Endothelial cell of umbilical vein (primary cell): ENCODE measurements at regions not wholly inside any gene's neighbourhood (a gene's known extent, or its start where the extent isn't known, plus 50 kb on each side); places are given as distances from the start of the nearest gene placed in this dataset.

Source experiments
- CTCF ChIP-seq, 2 donors: IDR thresholded peaks; 1 replicate in 1 of 2; 2 replicates in 1 of 2; pipeline ENCODE4 v1.5.1; 2011; ENCODE audit warnings: low read length in 2 of 2, mild to moderate bottlenecking in 2 of 2, moderate library complexity in 2 of 2, control low read depth in 1 of 2, inconsistent platforms in 1 of 2, low read depth in 1 of 2; ENCODE audit not compliant: insufficient read depth in 1 of 2; ENCODE audit errors: extremely low read depth in 1 of 2
- EZH2 ChIP-seq: IDR thresholded peaks from 2 replicates; pipeline ENCODE4 v1.6.1; 2012; ENCODE audit warnings: borderline replicate concordance, low read depth, mild to moderate bottlenecking, moderate library complexity, low read length, inconsistent platforms; ENCODE audit not compliant: severe bottlenecking
- FOS ChIP-seq: IDR thresholded peaks from 2 replicates; pipeline ENCODE4 v1.6.1; 2011; ENCODE audit warnings: mild to moderate bottlenecking, low read length, moderate library complexity, borderline replicate concordance; ENCODE audit not compliant: insufficient read depth
- GATA2 ChIP-seq: IDR thresholded peaks from 2 replicates; pipeline ENCODE4 v1.7.0; 2011; ENCODE audit warnings: low read depth, mild to moderate bottlenecking, moderate library complexity, mixed read lengths, low read length; ENCODE audit not compliant: insufficient read length, insufficient read depth
- JUN ChIP-seq: IDR thresholded peaks from 2 replicates; pipeline ENCODE4 v1.6.1; 2011; ENCODE audit warnings: borderline replicate concordance, low read depth; ENCODE audit not compliant: insufficient read length, insufficient read depth
- MAX ChIP-seq: IDR thresholded peaks from 2 replicates; pipeline ENCODE4 v1.6.1; 2011; ENCODE audit not compliant: insufficient read depth, insufficient read length
- MYC ChIP-seq: IDR thresholded peaks from one replicate; pipeline ENCODE4 v1.6.1; 2011; ENCODE audit warnings: mild to moderate bottlenecking, low read depth, low read length
- POLR2A ChIP-seq: IDR thresholded peaks from 2 replicates; pipeline ENCODE4 v1.6.1; 2012; ENCODE audit warnings: low read depth, mild to moderate bottlenecking, control low read depth, low read length
- POLR2AphosphoS5 ChIP-seq: IDR thresholded peaks from 2 replicates; pipeline ENCODE4 v1.6.1; 2012; ENCODE audit warnings: low read depth, mild to moderate bottlenecking, control low read depth, low read length, moderate library complexity; ENCODE audit not compliant: insufficient read depth

GRCh38 chr2:51535763-51536162, 503.8 kb upstream of the NRXN1 start:
- TF ChIP-seq POLR2A (no peak), CTCF (IDR thresholded peaks at IDR 0.05; ENCODE audit: extremely low read depth in 1 of 2, insufficient read depth in 1 of 2, low read depth in 1 of 2, low read length in 2 of 2) (no peak), FOS (no peak), EZH2 (no peak), JUN (no peak), MYC (no peak), MAX (no peak), POLR2AphosphoS5 (no peak), GATA2 (no peak)
